Stimulated activated CD4-positive, alpha-beta T cell treated with anti-CD3 and anti-CD28 coated beads, Interleukin-2, amount 100 ng/mL, for 24 hours (primary cell): ENCODE measurements at regions not wholly inside any gene's neighbourhood (a gene's known extent, or its start where the extent isn't known, plus 50 kb on each side); places are given as distances from the start of the nearest gene placed in this dataset.

Experiments used
- DNase-seq, 2 donors: peaks; one replicate each; pipeline ENCODE4 v3.0.0-alpha.2; 2020

- DNase-seq = no peak
Observed at GRCh38 chr18:5091741-5092140, 105.3 kb downstream of the AKAIN1 start.

- DNase-seq = no peak
Observed at GRCh38 chr18:5075297-5075696, 121.8 kb downstream of the AKAIN1 start.

GRCh38 chr18:5073026-5073944 lies 123.8 kb downstream of the AKAIN1 start:
- peak; percentile 11 to 37 for DNase-seq

GRCh38 chr18:5068851-5069250 lies 128.2 kb downstream of the AKAIN1 start:
- no peak for DNase-seq

GRCh38 chr18:5066380-5066977 lies 130.6 kb downstream of the AKAIN1 start:
- DNase-seq = peak in 1 of 2 donors; percentile 47

GRCh38 chr18:5065615-5066014 lies 131.4 kb downstream of the AKAIN1 start:
- no peak for DNase-seq

- no peak for DNase-seq
Observed at GRCh38 chr18:5064841-5065370, 132.2 kb downstream of the AKAIN1 start.

- DNase-seq = no peak
Observed at GRCh38 chr18:5061785-5062184, 135.3 kb downstream of the AKAIN1 start.

- no peak for DNase-seq
Observed at GRCh38 chr18:5060543-5060942, 136.5 kb downstream of the AKAIN1 start.

GRCh38 chr18:5059696-5060032 lies 137.4 kb downstream of the AKAIN1 start:
- no peak for DNase-seq

GRCh38 chr18:5058768-5059695 lies 138.0 kb downstream of the AKAIN1 start:
- DNase-seq = peak; percentile 21 to 28

- peak; percentile 52 to 63 for DNase-seq
Observed at GRCh38 chr18:5057386-5058348, 139.4 kb downstream of the AKAIN1 start.

- DNase-seq = no peak
Observed at GRCh38 chr18:5052491-5052890, 144.6 kb downstream of the AKAIN1 start.

- DNase-seq = no peak
Observed at GRCh38 chr18:5051207-5051606, 145.8 kb downstream of the AKAIN1 start.

GRCh38 chr18:5049124-5049523 lies 147.9 kb downstream of the AKAIN1 start:
- no peak for DNase-seq

- no peak for DNase-seq
Observed at GRCh38 chr18:5040476-5040875, 156.6 kb downstream of the AKAIN1 start.

GRCh38 chr18:5036523-5036922 lies 160.5 kb downstream of the AKAIN1 start:
- no peak for DNase-seq

- no peak for DNase-seq
Observed at GRCh38 chr18:5031216-5031615, 165.8 kb downstream of the AKAIN1 start.

GRCh38 chr18:5030636-5031035 lies 166.4 kb downstream of the AKAIN1 start:
- DNase-seq = no peak

GRCh38 chr18:5029592-5029991 lies 167.5 kb downstream of the AKAIN1 start:
- DNase-seq = no peak

GRCh38 chr18:5024741-5025140 lies 172.3 kb downstream of the AKAIN1 start:
- no peak for DNase-seq

- DNase-seq = no peak
Observed at GRCh38 chr18:5021558-5021957, 175.5 kb downstream of the AKAIN1 start.
